Liver (tissue), 3 donors: ENCODE measurements at regions not wholly inside any gene's neighbourhood (a gene's known extent, or its start where the extent isn't known, plus 50 kb on each side); places are given as distances from the start of the nearest gene placed in this dataset.

Experiments used
- CTCF ChIP-seq: fragments of 150-350 bp; IDR thresholded peaks from 2 replicates; pipeline ENCODE4 v1.5.1; 2017; ENCODE audit warnings: improper control_type of control experiment, low read depth, low read length; ENCODE audit not compliant: missing input control
- EGR1 ChIP-seq, 2 donors: IDR thresholded peaks; 2 replicates each; pipeline ENCODE4 v1.6.1; 2016 to 2018; ENCODE audit warnings: antibody characterized with exemption in 2 of 2, low read depth in 2 of 2
- GABPA ChIP-seq, 2 donors: IDR thresholded peaks in 1 of 2; conservative IDR thresholded peaks in 1 of 2; 2 replicates each; pipeline ENCODE4 v1.6.1; 2016; ENCODE audit warnings: antibody characterized with exemption in 2 of 2, mild to moderate bottlenecking in 1 of 2, moderate library complexity in 1 of 2
- JUND ChIP-seq, 2 donors: IDR thresholded peaks; 2 replicates each; pipeline ENCODE4 v1.6.1; 2016; ENCODE audit warnings: antibody characterized with exemption in 2 of 2
- NR2F2 ChIP-seq: IDR thresholded peaks from 2 replicates; pipeline ENCODE4 v1.6.1; 2016; ENCODE audit warnings: antibody characterized with exemption
- RAD21 ChIP-seq, 2 donors: IDR thresholded peaks; 2 replicates each; pipeline ENCODE4 v1.6.1; 2016; ENCODE audit warnings: antibody characterized with exemption in 2 of 2, mild to moderate bottlenecking in 2 of 2
- SP1 ChIP-seq: IDR thresholded peaks from 2 replicates; pipeline ENCODE4 v1.6.1; 2018; ENCODE audit warnings: antibody characterized with exemption, mild to moderate bottlenecking
- TAF1 ChIP-seq: conservative IDR thresholded peaks from 2 replicates; pipeline ENCODE4 v1.6.1; 2016; ENCODE audit warnings: antibody characterized with exemption, mild to moderate bottlenecking
- ZBTB33 ChIP-seq: IDR thresholded peaks from 2 replicates; pipeline ENCODE4 v1.6.1; 2016; ENCODE audit warnings: antibody characterized with exemption
- donor health status: healthy.
- donor health status: healthy.

GRCh38 chr10:3620818-3621217 is 164.2 kb downstream of the KLF6 start:
- TF ChIP-seq TAF1 (no peak), CTCF (no peak), GABPA (IDR thresholded peaks at IDR 0.05 in 1 of 2, conservative IDR thresholded peaks at IDR 0.05 in 1 of 2) (no peak), SP1 (no peak), JUND (IDR thresholded peaks at IDR 0.05) (no peak), RAD21 (IDR thresholded peaks at IDR 0.05) (no peak), ZBTB33 (no peak), EGR1 (IDR thresholded peaks at IDR 0.05; ENCODE audit: low read depth in 2 of 2) (no peak), NR2F2 (no peak)
